ENCODE measurements at regions not wholly inside any gene's neighbourhood (a gene's known extent, or its start where the extent isn't known, plus 50 kb on each side); places are given as distances from the start of the nearest gene placed in this dataset.

GRCh38 chr3:40800343-40800742 is 275.6 kb downstream of the ZNF621 start:
- no peaks in the 10 kb centered on the region for H3K27me3 ChIP-seq (replicated peaks; ENCODE audit: insufficient read depth)
- no peak overlapping the region for H3K4me2 ChIP-seq (ENCODE audit: unreplicated experiment)
- H3K4me1 ChIP-seq (ENCODE audit: insufficient read depth), result peaks cover 7% of the 10 kb centered on the region; the same call in 1 of the 2 replicates
- H3K4me3 ChIP-seq, result no peak overlapping the region
- H3K9me3 ChIP-seq (ENCODE audit: low read depth), result no peaks in the 10 kb centered on the region
- no peaks in the 10 kb centered on the region for H3K79me2 ChIP-seq (ENCODE audit: insufficient read depth)
- peak; percentile 77 for DNase-seq
- TF ChIP-seq EZH2 (IDR thresholded peaks at IDR 0.05; ENCODE audit: insufficient read depth, poor library complexity, severe bottlenecking), result no peak
- TF ChIP-seq EZH2phosphoT487 (IDR thresholded peaks at IDR 0.05; ENCODE audit: insufficient read depth, low read depth), result no peak
- H3K9ac ChIP-seq, result no peak overlapping the region
- in situ Hi-C loops (cut with MboI), result no loop called here
- H2AFZ ChIP-seq, result no peak overlapping the region
- H4K20me1 ChIP-seq (ENCODE audit: insufficient read depth), result no peaks in the 10 kb centered on the region
- 0 out of 2 replicates have a peak, but pooled peaks cover 3% of the 10 kb centered on the region for H3F3A ChIP-seq (ENCODE audit: insufficient read depth)
- no peaks in the 10 kb centered on the region for H3K36me3 ChIP-seq (ENCODE audit: low read depth)
- H3K27ac ChIP-seq, result no peak overlapping the region
- H3K9me2 ChIP-seq (ENCODE audit: insufficient read depth), result no peaks in the 10 kb centered on the region

- WGBS, 2 experiments (ENCODE audit: low coverage in 1 of 2, low lambda C conversion rate in 2 of 2, missing lambda C conversion rate in 2 of 2), result 70 to 77% methylated on average over 4 of the region's 4 CpGs
Measured at GRCh38 chr3:40801284-40801741, 276.6 kb downstream of the ZNF621 start.

GRCh38 chr3:40803311-40803710 is 278.6 kb downstream of the ZNF621 start:
- no peak overlapping the region for H3K9ac ChIP-seq
- 0 out of 2 replicates have a peak, but pooled peaks cover 3% of the 10 kb centered on the region for H3F3A ChIP-seq (ENCODE audit: insufficient read depth)
- H3K27ac ChIP-seq, result no peak overlapping the region
- no peak for TF ChIP-seq EZH2 (IDR thresholded peaks at IDR 0.05; ENCODE audit: insufficient read depth, poor library complexity, severe bottlenecking)
- TF ChIP-seq EZH2phosphoT487 (IDR thresholded peaks at IDR 0.05; ENCODE audit: insufficient read depth, low read depth), result no peak
- no peak overlapping the region for H2AFZ ChIP-seq
- no peaks in the 10 kb centered on the region for H3K36me3 ChIP-seq (ENCODE audit: low read depth)
- H3K27me3 ChIP-seq (replicated peaks; ENCODE audit: insufficient read depth), result no peaks in the 10 kb centered on the region
- DNase-seq, result no peak
- H3K4me1 ChIP-seq (ENCODE audit: insufficient read depth), result peaks cover 7% of the 10 kb centered on the region; the same call in 1 of the 2 replicates
- H3K9me2 ChIP-seq (ENCODE audit: insufficient read depth), result no peaks in the 10 kb centered on the region
- 42 to 49% methylated on average over 2 of the region's 2 CpGs for WGBS, 2 experiments (ENCODE audit: low coverage in 1 of 2, low lambda C conversion rate in 2 of 2, missing lambda C conversion rate in 2 of 2)
- H3K4me2 ChIP-seq (ENCODE audit: unreplicated experiment), result no peak overlapping the region
- no peaks in the 10 kb centered on the region for H3K9me3 ChIP-seq (ENCODE audit: low read depth)
- in situ Hi-C loops (cut with MboI), result no loop called here
- H3K4me3 ChIP-seq, result no peak overlapping the region
- H4K20me1 ChIP-seq (ENCODE audit: insufficient read depth), result no peaks in the 10 kb centered on the region
- H3K79me2 ChIP-seq (ENCODE audit: insufficient read depth), result no peaks in the 10 kb centered on the region

More at GRCh38 chr3:40801284-40801741, 276.6 kb downstream of the ZNF621 start:
- no peak overlapping the region for H3K4me2 ChIP-seq (ENCODE audit: unreplicated experiment)
- H3K4me1 ChIP-seq (ENCODE audit: insufficient read depth), result peaks cover 7% of the 10 kb centered on the region; the same call in 1 of the 2 replicates
- H3K9ac ChIP-seq, result no peak overlapping the region
- no peak for TF ChIP-seq EZH2 (IDR thresholded peaks at IDR 0.05; ENCODE audit: insufficient read depth, poor library complexity, severe bottlenecking)
- TF ChIP-seq EZH2phosphoT487 (IDR thresholded peaks at IDR 0.05; ENCODE audit: insufficient read depth, low read depth), result no peak
- no peaks in the 10 kb centered on the region for H3K79me2 ChIP-seq (ENCODE audit: insufficient read depth)
- H3K36me3 ChIP-seq (ENCODE audit: low read depth), result no peaks in the 10 kb centered on the region
- no peak for DNase-seq
- H3K27me3 ChIP-seq (replicated peaks; ENCODE audit: insufficient read depth), result no peaks in the 10 kb centered on the region
- no peaks in the 10 kb centered on the region for H3K9me3 ChIP-seq (ENCODE audit: low read depth)
- no peaks in the 10 kb centered on the region for H4K20me1 ChIP-seq (ENCODE audit: insufficient read depth)
- no peaks in the 10 kb centered on the region for H3K9me2 ChIP-seq (ENCODE audit: insufficient read depth)
- in situ Hi-C loops (cut with MboI), result no loop called here
- H3K4me3 ChIP-seq, result no peak overlapping the region
- H2AFZ ChIP-seq, result no peak overlapping the region
- 0 out of 2 replicates have a peak, but pooled peaks cover 3% of the 10 kb centered on the region for H3F3A ChIP-seq (ENCODE audit: insufficient read depth)
- H3K27ac ChIP-seq, result no peak overlapping the region

GRCh38 chr3:40805456-40805855 is 280.7 kb downstream of the ZNF621 start:
- Histone ChIP-seq H3K9ac (no peak overlapping the region), H4K20me1 (ENCODE audit: insufficient read depth) (no peaks in the 10 kb centered on the region), H3K9me2 (ENCODE audit: insufficient read depth) (no peaks in the 10 kb centered on the region), H2AFZ (no peak overlapping the region), H3K27me3 (replicated peaks; ENCODE audit: insufficient read depth) (no peaks in the 10 kb centered on the region), H3F3A (ENCODE audit: insufficient read depth) (no peaks in the 10 kb centered on the region), H3K4me1 (ENCODE audit: insufficient read depth) (peaks cover 4% of the 10 kb centered on the region; the same call in 1 of the 2 replicates), H3K27ac (no peak overlapping the region), H3K36me3 (ENCODE audit: low read depth) (no peaks in the 10 kb centered on the region), H3K4me3 (no peak overlapping the region), H3K4me2 (ENCODE audit: unreplicated experiment) (no peak overlapping the region), H3K9me3 (ENCODE audit: low read depth) (peaks cover 2% of the 10 kb centered on the region), H3K79me2 (ENCODE audit: insufficient read depth) (no peaks in the 10 kb centered on the region)
- DNase-seq, result no peak
- in situ Hi-C loops (cut with MboI), result no loop called here
- TF ChIP-seq EZH2phosphoT487 (IDR thresholded peaks at IDR 0.05; ENCODE audit: insufficient read depth, low read depth) (no peak), EZH2 (IDR thresholded peaks at IDR 0.05; ENCODE audit: insufficient read depth, poor library complexity, severe bottlenecking) (no peak)
- 73 to 84% methylated on average over 2 of the region's 2 CpGs for WGBS, 2 experiments (ENCODE audit: low coverage in 1 of 2, low lambda C conversion rate in 2 of 2, missing lambda C conversion rate in 2 of 2)

GRCh38 chr3:40810813-40811212 is 286.1 kb downstream of the ZNF621 start:
- Histone ChIP-seq H3K4me1 (ENCODE audit: insufficient read depth) (no peaks in the 10 kb centered on the region), H3K79me2 (ENCODE audit: insufficient read depth) (no peaks in the 10 kb centered on the region), H2AFZ (no peak overlapping the region), H3K36me3 (ENCODE audit: low read depth) (no peaks in the 10 kb centered on the region), H3K4me2 (ENCODE audit: unreplicated experiment) (no peak overlapping the region), H3K27ac (no peak overlapping the region), H3K4me3 (no peak overlapping the region), H3F3A (ENCODE audit: insufficient read depth) (no peaks in the 10 kb centered on the region), H3K9ac (no peak overlapping the region), H3K9me3 (ENCODE audit: low read depth) (peaks cover 2% of the 10 kb centered on the region), H4K20me1 (ENCODE audit: insufficient read depth) (no peaks in the 10 kb centered on the region), H3K27me3 (replicated peaks; ENCODE audit: insufficient read depth) (no peaks in the 10 kb centered on the region), H3K9me2 (ENCODE audit: insufficient read depth) (no peaks in the 10 kb centered on the region)
- no peak for TF ChIP-seq EZH2phosphoT487 (IDR thresholded peaks at IDR 0.05; ENCODE audit: insufficient read depth, low read depth)
- TF ChIP-seq EZH2 (IDR thresholded peaks at IDR 0.05; ENCODE audit: insufficient read depth, poor library complexity, severe bottlenecking), result no peak
- in situ Hi-C loops (cut with MboI), result no loop called here
- DNase-seq, result no peak
